PC-9 (cell line): ENCODE measurements at regions not wholly inside any gene's neighbourhood (a gene's known extent, or its start where the extent isn't known, plus 50 kb on each side); places are given as distances from the start of the nearest gene placed in this dataset.

Experiments
- CTCF ChIP-seq: fragments of 200-600 bp; sonication (generic); conservative IDR thresholded peaks from 2 replicates; pipeline ENCODE4 v1.6.1; 2017; ENCODE audit warnings: mixed run types, antibody characterized with exemption, mild to moderate bottlenecking, moderate library complexity
- EZH2 ChIP-seq: fragments of 200-600 bp; sonication (generic); IDR thresholded peaks from 2 replicates; pipeline ENCODE4 v1.8.0; 2017; ENCODE audit warnings: antibody characterized with exemption, low read depth

GRCh38 chr21:35575280-35575915 lies 484.9 kb downstream of the SETD4 start:
- TF ChIP-seq CTCF (no peak), EZH2 (no peak)
